ENCODE measurements at regions not wholly inside any gene's neighbourhood (a gene's known extent, or its start where the extent isn't known, plus 50 kb on each side); places are given as distances from the start of the nearest gene placed in this dataset.

- Histone ChIP-seq H3K9me3 (ENCODE audit: low read depth, low read length) (no peaks in the 10 kb centered on the region), H3K27ac (ENCODE audit: low read depth, low read length) (no peak overlapping the region), H3K4me1 (ENCODE audit: insufficient read depth, low read length) (no peaks in the 10 kb centered on the region), H3K4me3 (ENCODE audit: insufficient read depth, low read length) (no peak overlapping the region), H2AFZ (ENCODE audit: low read length) (no peak overlapping the region), H3K27me3 (ENCODE audit: insufficient read depth, low read length) (no peaks in the 10 kb centered on the region), H3K36me3 (ENCODE audit: insufficient read depth, low read length) (no peaks in the 10 kb centered on the region), H4K20me1 (ENCODE audit: insufficient read depth, low read length) (no peaks in the 10 kb centered on the region), H3K4me2 (ENCODE audit: insufficient read depth, low read length) (no peak overlapping the region), H3K79me2 (ENCODE audit: insufficient read depth, low read length) (no peaks in the 10 kb centered on the region)
- TF ChIP-seq CTCF (IDR thresholded peaks at IDR 0.05; ENCODE audit: extremely low read depth, low read depth, low read length), result no peak
- DNase-seq (ENCODE audit: insufficient read length, low spot score, missing footprints), result no peak
Measured at GRCh38 chr5:53180538-53180937, 71.0 kb upstream of the MOCS2 start.

GRCh38 chr5:53180991-53181390, 71.4 kb upstream of the MOCS2 start:
- Histone ChIP-seq H3K4me1 (ENCODE audit: insufficient read depth, low read length) (no peaks in the 10 kb centered on the region), H3K9me3 (ENCODE audit: low read depth, low read length) (no peaks in the 10 kb centered on the region), H3K36me3 (ENCODE audit: insufficient read depth, low read length) (no peaks in the 10 kb centered on the region), H3K4me3 (ENCODE audit: insufficient read depth, low read length) (no peak overlapping the region), H2AFZ (ENCODE audit: low read length) (no peak overlapping the region), H3K27me3 (ENCODE audit: insufficient read depth, low read length) (no peaks in the 10 kb centered on the region), H4K20me1 (ENCODE audit: insufficient read depth, low read length) (no peaks in the 10 kb centered on the region), H3K79me2 (ENCODE audit: insufficient read depth, low read length) (no peaks in the 10 kb centered on the region), H3K27ac (ENCODE audit: low read depth, low read length) (no peak overlapping the region), H3K4me2 (ENCODE audit: insufficient read depth, low read length) (no peak overlapping the region)
- no peak for DNase-seq (ENCODE audit: insufficient read length, low spot score, missing footprints)
- no peak for TF ChIP-seq CTCF (IDR thresholded peaks at IDR 0.05; ENCODE audit: extremely low read depth, low read depth, low read length)

- Histone ChIP-seq H3K27ac (ENCODE audit: low read depth, low read length) (no peak overlapping the region), H3K9me3 (ENCODE audit: low read depth, low read length) (no peaks in the 10 kb centered on the region), H4K20me1 (ENCODE audit: insufficient read depth, low read length) (no peaks in the 10 kb centered on the region), H3K4me1 (ENCODE audit: insufficient read depth, low read length) (no peaks in the 10 kb centered on the region), H3K36me3 (ENCODE audit: insufficient read depth, low read length) (no peaks in the 10 kb centered on the region), H3K79me2 (ENCODE audit: insufficient read depth, low read length) (no peaks in the 10 kb centered on the region), H2AFZ (ENCODE audit: low read length) (no peak overlapping the region), H3K27me3 (ENCODE audit: insufficient read depth, low read length) (no peaks in the 10 kb centered on the region), H3K4me2 (ENCODE audit: insufficient read depth, low read length) (no peak overlapping the region), H3K4me3 (ENCODE audit: insufficient read depth, low read length) (no peak overlapping the region)
- no peak for TF ChIP-seq CTCF (IDR thresholded peaks at IDR 0.05; ENCODE audit: extremely low read depth, low read depth, low read length)
- DNase-seq (ENCODE audit: insufficient read length, low spot score, missing footprints), result no peak
Measured at GRCh38 chr5:53183880-53184279, 74.3 kb upstream of the MOCS2 start.

- Histone ChIP-seq H3K9me3 (ENCODE audit: low read depth, low read length) (no peaks in the 10 kb centered on the region), H3K36me3 (ENCODE audit: insufficient read depth, low read length) (no peaks in the 10 kb centered on the region), H3K4me1 (ENCODE audit: insufficient read depth, low read length) (peaks cover 13% of the 10 kb centered on the region), H3K4me2 (ENCODE audit: insufficient read depth, low read length) (no peak overlapping the region), H3K27me3 (ENCODE audit: insufficient read depth, low read length) (no peaks in the 10 kb centered on the region), H3K79me2 (ENCODE audit: insufficient read depth, low read length) (no peaks in the 10 kb centered on the region), H4K20me1 (ENCODE audit: insufficient read depth, low read length) (no peaks in the 10 kb centered on the region), H3K4me3 (ENCODE audit: insufficient read depth, low read length) (no peak overlapping the region), H3K27ac (ENCODE audit: low read depth, low read length) (no peak overlapping the region), H2AFZ (ENCODE audit: low read length) (no peak overlapping the region)
- no peak for DNase-seq (ENCODE audit: insufficient read length, low spot score, missing footprints)
- no peak for TF ChIP-seq CTCF (IDR thresholded peaks at IDR 0.05; ENCODE audit: extremely low read depth, low read depth, low read length)
Measured at GRCh38 chr5:53191548-53192165, 82.1 kb upstream of the MOCS2 start.

Data from osteoblast (primary cell).